HUES6 (cell line): ENCODE measurements at regions not wholly inside any gene's neighbourhood (a gene's known extent, or its start where the extent isn't known, plus 50 kb on each side); places are given as distances from the start of the nearest gene placed in this dataset.

Experiments used
- H3K27ac ChIP-seq: 2 replicates; pipeline ENCODE4 v1.7.0; 2013; ENCODE audit warnings: low read depth, mild to moderate bottlenecking, low read length, inconsistent platforms
- H3K27me3 ChIP-seq: 2 replicates; pipeline ENCODE4 v1.6.1; 2013; ENCODE audit warnings: low read length; ENCODE audit not compliant: control insufficient read depth, insufficient read depth
- H3K36me3 ChIP-seq: 2 replicates; pipeline ENCODE4 v1.6.1; 2013; ENCODE audit warnings: low read length; ENCODE audit not compliant: control insufficient read depth, insufficient read depth
- H3K4me1 ChIP-seq: 2 replicates; pipeline ENCODE4 v1.6.1; 2013; ENCODE audit warnings: low read length; ENCODE audit not compliant: control insufficient read depth, insufficient read depth
- H3K4me3 ChIP-seq: 2 replicates; pipeline ENCODE4 v1.5.1; 2013; ENCODE audit warnings: low read depth, low read length
- H3K9ac ChIP-seq: one replicate; pipeline ENCODE4 v1.6.1; 2013; ENCODE audit warnings: mild to moderate bottlenecking, low read length
- H3K9me3 ChIP-seq: 2 replicates; pipeline ENCODE4 v1.6.1; 2013; ENCODE audit warnings: low read depth, low read length; ENCODE audit not compliant: control insufficient read depth, insufficient read depth

DNA sequence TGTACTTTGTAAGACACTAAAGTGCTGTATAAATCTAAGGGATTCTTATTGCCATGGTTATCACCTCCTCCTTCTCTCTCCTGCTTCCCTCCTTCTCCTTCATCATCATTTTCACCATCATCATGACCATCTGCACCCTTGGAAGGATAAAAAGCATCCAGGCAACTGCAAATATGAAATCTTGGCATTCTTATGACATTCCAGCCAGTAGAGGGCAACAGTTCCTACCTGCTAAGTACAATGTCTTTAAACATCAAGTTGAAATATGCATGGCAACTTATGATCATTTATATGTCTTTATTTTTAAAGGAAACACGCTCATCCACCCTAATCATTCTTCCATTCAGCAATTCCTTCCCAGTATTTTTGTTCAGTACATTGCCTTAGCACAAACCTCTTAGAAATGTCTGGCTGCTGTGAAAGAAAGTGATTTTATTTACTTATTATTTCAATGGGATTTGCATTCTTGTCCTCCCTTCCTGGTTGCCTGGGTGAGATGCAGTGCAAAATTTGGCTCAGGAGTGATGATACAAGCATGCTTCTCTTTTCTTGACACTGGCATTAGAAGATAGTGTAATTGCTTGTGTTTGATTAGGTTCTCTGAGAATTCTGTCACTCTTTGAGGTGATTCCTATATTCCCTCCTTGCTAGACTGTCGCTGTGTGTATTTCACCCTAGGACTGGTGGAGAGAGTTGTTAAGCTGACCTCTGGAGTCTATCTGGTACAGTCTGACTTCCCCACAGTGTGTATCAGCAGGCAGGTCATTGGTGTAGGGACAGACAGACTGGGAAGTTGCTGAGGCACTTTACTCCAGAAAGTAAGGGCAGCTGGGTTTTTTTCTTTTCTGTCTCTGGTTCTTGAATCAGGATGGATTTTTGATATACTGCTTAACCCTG is 188.5 kb upstream of the BMPER start:
- H3K4me1 ChIP-seq, result peaks cover 7% of the 10 kb centered on the region; the same call in 1 of the 2 replicates
- no peak overlapping the region for H3K9ac ChIP-seq
- no peaks in the 10 kb centered on the region for H3K36me3 ChIP-seq
- no peaks in the 10 kb centered on the region for H3K27me3 ChIP-seq
- no peak overlapping the region for H3K27ac ChIP-seq
- no peaks in the 10 kb centered on the region for H3K9me3 ChIP-seq
- no peak overlapping the region for H3K4me3 ChIP-seq

DNA sequence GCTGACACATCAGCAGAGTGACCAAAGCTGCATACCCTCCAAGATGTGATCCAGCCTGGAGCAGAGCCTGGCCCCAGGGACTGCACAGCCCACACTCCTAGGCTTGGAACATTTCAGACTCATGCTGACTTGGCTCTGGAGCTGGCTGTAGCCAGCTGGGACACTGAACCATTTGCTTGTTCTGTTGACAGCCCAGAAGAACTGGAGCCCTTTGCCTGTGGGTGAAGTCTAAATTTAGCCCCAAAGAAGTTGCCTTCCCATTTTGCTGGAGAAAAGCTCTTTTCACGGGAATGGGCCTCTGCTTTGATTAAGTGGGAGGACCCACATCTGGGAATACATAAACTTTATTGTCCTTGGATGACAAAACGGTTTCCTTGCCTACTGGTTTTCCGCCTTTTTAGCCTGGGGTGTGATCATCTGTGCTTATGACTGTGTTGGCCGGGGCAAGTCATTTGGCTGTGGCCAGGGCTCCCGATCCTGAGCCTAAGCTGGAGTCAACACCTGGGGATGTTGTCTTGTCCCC is 186.2 kb upstream of the BMPER start:
- peaks cover 24% of the 10 kb centered on the region; the same call in 1 of the 2 replicates for H3K4me1 ChIP-seq
- H3K9ac ChIP-seq, result no peak overlapping the region
- no peaks in the 10 kb centered on the region for H3K36me3 ChIP-seq
- H3K9me3 ChIP-seq, result no peaks in the 10 kb centered on the region
- no peak overlapping the region for H3K4me3 ChIP-seq
- H3K27ac ChIP-seq, result no peak overlapping the region
- H3K27me3 ChIP-seq, result no peaks in the 10 kb centered on the region

DNA sequence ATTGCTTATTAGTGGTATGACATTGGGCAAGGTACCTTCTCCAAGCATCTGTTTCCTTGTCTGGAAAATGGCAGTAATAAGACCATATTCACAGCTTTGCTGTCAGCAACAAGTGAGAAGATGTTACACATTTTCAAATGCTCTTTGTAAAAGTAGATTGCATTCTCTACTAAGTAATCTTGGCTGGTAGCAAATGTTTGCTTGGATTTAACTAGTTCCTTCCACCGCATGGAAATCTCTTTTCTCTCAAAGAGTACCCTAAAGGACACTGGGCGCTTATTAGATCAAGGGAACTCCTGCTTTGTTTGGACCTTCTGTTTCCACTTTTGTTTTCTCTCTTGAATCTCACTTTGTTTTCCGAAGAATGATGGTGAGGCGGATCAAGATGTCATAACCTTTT is 185.2 kb upstream of the BMPER start:
- Histone ChIP-seq H3K4me3 (no peak overlapping the region), H3K9ac (no peak overlapping the region), H3K36me3 (no peaks in the 10 kb centered on the region), H3K9me3 (no peaks in the 10 kb centered on the region), H3K4me1 (peaks cover 24% of the 10 kb centered on the region; the same call in 1 of the 2 replicates), H3K27me3 (no peaks in the 10 kb centered on the region), H3K27ac (no peak overlapping the region)

DNA sequence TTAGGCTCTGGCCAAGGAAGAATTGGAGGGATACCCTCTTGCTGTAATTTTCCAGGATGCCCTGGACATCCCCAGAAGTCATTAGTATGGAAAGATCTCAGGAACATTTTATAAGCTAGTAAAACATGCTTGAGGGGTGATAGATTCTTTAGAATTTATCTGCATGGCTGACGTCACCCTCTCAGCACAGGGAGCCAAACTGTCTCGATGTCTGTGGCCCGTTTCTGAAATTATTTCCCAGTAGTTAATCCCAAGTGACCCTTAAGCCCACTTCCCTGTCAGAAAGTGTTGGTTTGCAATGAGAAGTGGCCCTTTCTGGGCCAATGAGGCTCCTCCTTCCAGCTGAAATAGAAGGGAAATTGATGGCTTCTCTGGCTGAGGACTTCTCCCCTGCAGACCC is 184.5 kb upstream of the BMPER start:
- Histone ChIP-seq H3K4me1 (peaks cover 24% of the 10 kb centered on the region; the same call in 1 of the 2 replicates), H3K27ac (no peak overlapping the region), H3K27me3 (no peaks in the 10 kb centered on the region), H3K9ac (no peak overlapping the region), H3K9me3 (no peaks in the 10 kb centered on the region), H3K4me3 (no peak overlapping the region), H3K36me3 (no peaks in the 10 kb centered on the region)

DNA sequence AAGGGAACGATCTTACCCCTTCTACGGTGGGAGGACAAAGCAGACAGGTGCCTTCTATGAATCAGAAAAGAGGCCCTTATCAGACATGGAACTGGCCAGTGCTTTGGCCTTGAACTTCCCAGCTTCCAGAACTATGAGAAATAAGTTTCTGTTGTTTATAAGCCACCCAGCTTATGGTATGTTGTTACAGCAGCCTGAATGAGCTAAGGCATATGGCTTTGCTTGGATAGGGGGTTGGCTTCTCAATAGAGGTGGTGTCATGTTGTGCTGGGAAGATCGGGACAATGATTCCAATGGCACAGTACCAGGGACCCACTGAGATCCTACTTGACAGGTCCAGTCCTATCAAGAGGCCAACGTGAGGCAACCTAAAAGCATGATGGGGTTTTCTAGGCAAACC is 183.4 kb upstream of the BMPER start:
- no peaks in the 10 kb centered on the region for H3K27me3 ChIP-seq
- no peaks in the 10 kb centered on the region for H3K36me3 ChIP-seq
- H3K27ac ChIP-seq, result no peak overlapping the region; the same call in 1 of the 2 replicates
- peak overlapping the region; percentile 62 for H3K9ac ChIP-seq
- peak overlapping the region; percentile 5; the same call in 1 of the 2 replicates for H3K4me3 ChIP-seq
- no peaks in the 10 kb centered on the region for H3K9me3 ChIP-seq
- peaks cover 27% of the 10 kb centered on the region for H3K4me1 ChIP-seq

DNA sequence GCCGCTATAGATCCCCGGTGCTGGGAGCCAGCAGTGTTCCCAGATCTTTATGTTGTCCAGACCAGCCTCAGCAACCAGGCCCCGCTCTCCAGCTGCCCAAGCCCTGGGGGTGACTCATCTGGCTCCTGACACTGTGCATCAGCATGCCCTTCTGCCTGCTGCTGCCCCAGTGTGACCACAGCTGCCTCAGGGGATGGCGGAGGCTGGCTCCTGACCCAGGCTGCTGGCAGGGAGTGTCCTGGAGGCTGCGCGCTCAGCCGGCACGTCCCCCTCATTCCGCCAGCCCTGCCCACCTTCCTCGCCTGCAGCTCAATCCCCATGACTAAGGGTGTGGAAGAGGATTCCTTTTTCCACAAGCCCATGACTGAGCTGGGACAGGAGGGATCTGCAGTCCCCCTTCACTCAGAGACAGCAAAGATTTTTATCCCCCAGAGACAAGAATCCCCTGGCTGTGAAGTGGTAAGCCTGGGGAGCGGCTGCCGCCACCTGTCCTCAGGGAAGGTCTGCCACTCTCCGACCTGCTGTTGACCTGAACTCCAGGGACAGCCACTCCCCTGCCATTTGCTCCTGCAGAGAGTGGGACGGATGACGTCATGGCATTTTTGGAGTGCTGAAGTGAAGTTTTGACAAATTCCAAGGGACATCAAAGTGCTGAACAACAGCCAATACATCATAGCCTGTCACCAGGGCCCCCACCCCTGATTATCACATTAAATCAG is 182.8 kb upstream of the BMPER start:
- no peaks in the 10 kb centered on the region for H3K36me3 ChIP-seq
- H3K4me3 ChIP-seq, result peak overlapping the region; percentile 5; the same call in 1 of the 2 replicates
- no peak overlapping the region; the same call in 1 of the 2 replicates for H3K27ac ChIP-seq
- H3K9ac ChIP-seq, result peak overlapping the region; percentile 62
- no peaks in the 10 kb centered on the region for H3K27me3 ChIP-seq
- H3K9me3 ChIP-seq, result no peaks in the 10 kb centered on the region
- peaks cover 33% of the 10 kb centered on the region for H3K4me1 ChIP-seq

DNA sequence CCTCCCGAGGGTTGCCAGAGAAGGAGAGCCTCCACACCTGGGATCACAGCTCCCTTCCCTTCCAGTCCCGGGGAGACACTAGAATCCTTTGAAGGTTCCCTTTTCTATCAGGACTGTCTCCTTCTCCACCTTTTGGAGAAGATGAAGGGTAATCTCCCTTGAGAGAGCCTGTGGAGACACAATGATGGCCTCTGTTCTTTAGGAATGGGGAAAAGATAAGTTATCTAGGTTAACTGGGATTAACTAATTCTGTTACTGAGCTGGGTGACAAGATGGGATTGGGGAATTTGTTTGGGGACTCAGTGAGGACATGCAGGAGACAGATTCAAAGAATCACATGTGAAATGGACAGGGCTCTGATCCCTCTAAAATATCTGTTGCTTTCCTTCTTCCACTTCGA is 181.1 kb upstream of the BMPER start:
- H3K4me1 ChIP-seq, result peaks cover 40% of the 10 kb centered on the region
- peak overlapping the region; percentile 36 for H3K9ac ChIP-seq
- peak overlapping the region; percentile 19; the same call in 1 of the 2 replicates for H3K27ac ChIP-seq
- H3K9me3 ChIP-seq, result no peaks in the 10 kb centered on the region
- H3K36me3 ChIP-seq, result no peaks in the 10 kb centered on the region
- no peaks in the 10 kb centered on the region for H3K27me3 ChIP-seq
- H3K4me3 ChIP-seq, result no peak overlapping the region

DNA sequence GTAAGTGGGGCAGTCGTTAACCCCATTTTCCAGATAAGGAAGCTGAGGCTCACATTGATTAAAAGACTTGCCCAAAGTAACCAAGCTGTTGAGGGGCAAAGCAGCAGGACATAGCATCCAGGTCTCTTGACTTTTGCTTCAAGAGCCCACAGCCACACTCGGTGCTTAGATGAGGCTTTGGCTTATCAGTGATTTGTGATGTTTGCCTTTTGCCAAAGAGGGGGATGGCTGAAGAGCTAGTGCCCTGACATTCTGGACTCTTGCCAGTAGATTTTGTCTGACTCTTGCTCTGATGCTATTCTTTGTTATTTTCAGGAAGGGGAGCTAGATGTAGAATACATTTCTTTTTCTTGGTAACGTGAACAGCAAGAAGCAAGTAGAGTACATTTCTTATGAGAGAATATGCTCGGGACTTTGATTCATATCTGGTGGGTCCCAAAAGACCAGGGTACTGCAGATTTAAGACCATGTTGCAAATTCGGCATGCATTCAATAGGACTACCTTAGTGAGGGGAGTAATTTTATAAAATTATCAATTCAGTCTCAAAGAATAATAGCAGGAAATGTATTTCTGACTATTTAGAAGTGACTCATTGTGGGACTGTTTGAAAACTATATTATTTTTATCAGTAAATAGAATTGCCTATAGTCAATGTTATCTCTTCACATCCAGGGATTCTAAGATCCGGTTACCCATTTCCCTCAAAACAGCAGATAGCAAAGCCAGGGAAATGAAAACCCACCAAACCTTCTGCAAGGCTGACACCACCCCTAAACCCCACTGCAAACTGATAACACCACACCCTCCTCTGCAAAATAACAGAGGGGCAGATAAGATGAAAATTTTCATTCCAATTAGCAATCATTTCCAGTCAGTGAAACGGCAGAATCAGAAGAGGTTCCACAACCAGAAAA is 180.0 kb upstream of the BMPER start:
- H3K9ac ChIP-seq, result no peak overlapping the region
- H3K27ac ChIP-seq, result peak overlapping the region; percentile 7; the same call in 1 of the 2 replicates
- H3K4me3 ChIP-seq, result no peak overlapping the region
- H3K36me3 ChIP-seq, result no peaks in the 10 kb centered on the region
- H3K9me3 ChIP-seq, result no peaks in the 10 kb centered on the region
- H3K27me3 ChIP-seq, result no peaks in the 10 kb centered on the region
- H3K4me1 ChIP-seq, result peaks cover 40% of the 10 kb centered on the region

DNA sequence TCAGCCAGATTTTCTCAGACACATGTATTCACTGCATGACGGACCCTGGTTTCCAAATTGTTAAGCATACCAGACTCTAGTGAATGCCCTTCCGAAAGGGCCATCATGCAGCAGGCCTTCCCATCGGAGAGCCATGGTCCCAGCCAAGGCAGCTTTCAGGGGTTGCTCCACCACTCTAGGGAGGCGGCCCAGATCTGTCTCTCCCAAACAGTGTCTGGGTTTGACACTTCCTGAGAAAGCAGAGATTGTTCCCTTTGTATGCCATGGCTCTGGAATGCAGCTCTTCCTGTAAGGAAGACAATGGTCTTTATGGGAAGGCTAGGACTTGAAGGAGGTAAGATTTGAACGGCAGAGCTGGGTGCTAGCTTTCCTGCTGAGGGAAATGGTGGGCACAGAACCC is 178.8 kb upstream of the BMPER start:
- Histone ChIP-seq H3K27ac (no peak overlapping the region), H3K9me3 (no peaks in the 10 kb centered on the region), H3K36me3 (no peaks in the 10 kb centered on the region), H3K27me3 (no peaks in the 10 kb centered on the region), H3K4me3 (no peak overlapping the region), H3K4me1 (peaks cover 40% of the 10 kb centered on the region), H3K9ac (no peak overlapping the region)

DNA sequence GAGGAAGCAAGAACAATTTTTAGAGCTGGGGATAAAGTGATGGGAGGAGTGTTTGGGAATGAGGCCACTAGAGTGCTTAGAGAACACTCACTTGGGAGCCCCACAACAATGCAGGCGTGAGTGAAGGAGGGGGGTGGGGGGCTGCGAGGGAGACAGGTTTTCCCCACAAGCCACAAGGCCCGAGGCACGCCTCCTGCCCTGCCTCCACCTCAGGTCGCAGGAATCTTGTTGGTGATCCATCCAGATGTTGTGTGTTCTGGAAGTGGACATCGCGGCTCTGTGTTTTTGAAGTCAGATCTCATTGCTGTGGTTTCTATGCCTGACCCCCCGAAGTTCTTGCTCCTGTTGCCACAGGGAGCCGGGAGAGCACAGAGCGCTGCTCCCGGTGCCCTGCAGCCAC is 178.0 kb upstream of the BMPER start:
- H3K27me3 ChIP-seq, result no peaks in the 10 kb centered on the region
- peak overlapping the region; percentile 23 for H3K9ac ChIP-seq
- no peaks in the 10 kb centered on the region for H3K36me3 ChIP-seq
- H3K27ac ChIP-seq, result no peak overlapping the region
- H3K4me1 ChIP-seq, result peaks cover 33% of the 10 kb centered on the region
- no peaks in the 10 kb centered on the region for H3K9me3 ChIP-seq
- H3K4me3 ChIP-seq, result no peak overlapping the region
